ENCODE measurements at regions not wholly inside any gene's neighbourhood (a gene's known extent, or its start where the extent isn't known, plus 50 kb on each side); places are given as distances from the start of the nearest gene placed in this dataset.

- Histone ChIP-seq H3K4me1 (replicated peaks in 1 of 2) (no peaks in the 10 kb centered on the region), H3K4me3 (no peak overlapping the region), H3K27ac (no peak overlapping the region)
- WGBS, 10 experiments: 0 to 100% (median 87%) methylated on average over 1 to 2 of the region's 2 CpGs
- in situ Hi-C loops (cut with MboI; ENCODE audit: low pct_unique_long_range_greater_than_20kb in 2 of 9, low sequenced_read_pairs in 9 of 9, unreplicated experiment in 9 of 9): no loop called here
- ATAC-seq (replicated peaks in 6 of 8): no peak
Observed at GRCh38 chr13:84677836-84678235, 795.6 kb upstream of the SLITRK1 start.

DNA sequence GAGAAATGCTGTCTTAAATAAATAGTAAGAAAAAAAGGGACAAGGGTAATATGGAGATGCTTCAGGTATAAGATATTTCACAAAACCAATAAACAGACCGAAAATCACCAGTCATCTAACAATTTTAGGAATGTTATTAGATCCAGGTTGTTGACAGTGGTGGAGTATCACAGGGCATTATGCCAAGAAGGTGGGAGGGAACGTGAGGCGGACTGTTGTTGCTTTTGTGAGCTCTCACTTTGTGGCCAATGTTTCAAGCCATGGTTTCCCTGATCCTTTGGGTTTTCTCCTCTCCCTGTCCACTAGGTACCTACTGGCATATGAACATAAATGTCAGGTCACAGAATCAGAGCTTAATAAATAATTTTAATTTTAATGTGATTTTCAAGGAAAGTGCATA, 790.3 kb upstream of the SLITRK1 start:
- 0 to 90% (median 66%) methylated on average over 1 to 3 of the region's 3 CpGs; no CpG with 5 or more reads in 2 of the 10 experiments for WGBS, 10 experiments
- ATAC-seq (replicated peaks in 6 of 8): no peak
- no peaks in the 10 kb centered on the region for H3K4me1 ChIP-seq (replicated peaks in 1 of 2)
- in situ Hi-C loops (cut with MboI; ENCODE audit: low pct_unique_long_range_greater_than_20kb in 2 of 9, low sequenced_read_pairs in 9 of 9, unreplicated experiment in 9 of 9): no loop called here
- no peak overlapping the region for H3K27ac ChIP-seq
- no peak overlapping the region for H3K4me3 ChIP-seq

GRCh38 chr13:84670245-84670644, 788.0 kb upstream of the SLITRK1 start:
- H3K4me3 ChIP-seq: no peak overlapping the region
- H3K4me1 ChIP-seq (replicated peaks in 1 of 2): no peaks in the 10 kb centered on the region
- 0 to 100% (median 79%) methylated on average over 1 of the region's 1 CpG for WGBS, 10 experiments
- in situ Hi-C loops (cut with MboI; ENCODE audit: low pct_unique_long_range_greater_than_20kb in 2 of 9, low sequenced_read_pairs in 9 of 9, unreplicated experiment in 9 of 9): no loop called here
- H3K27ac ChIP-seq: no peak overlapping the region
- no peak for ATAC-seq (replicated peaks in 6 of 8)

- ATAC-seq (replicated peaks in 6 of 8): no peak
- in situ Hi-C loops (cut with MboI; ENCODE audit: low pct_unique_long_range_greater_than_20kb in 2 of 9, low sequenced_read_pairs in 9 of 9, unreplicated experiment in 9 of 9): no loop called here
Observed at GRCh38 chr13:84668637-84669036, 786.4 kb upstream of the SLITRK1 start.

GRCh38 chr13:84662491-84662890, 780.2 kb upstream of the SLITRK1 start:
- WGBS, 10 experiments: 0 to 100% (median 87%) methylated on average over 1 to 3 of the region's 3 CpGs
- Histone ChIP-seq H3K4me3 (no peak overlapping the region), H3K4me1 (replicated peaks in 1 of 2) (no peaks in the 10 kb centered on the region), H3K27ac (no peak overlapping the region)
- in situ Hi-C loops (cut with MboI; ENCODE audit: low pct_unique_long_range_greater_than_20kb in 2 of 9, low sequenced_read_pairs in 9 of 9, unreplicated experiment in 9 of 9): no loop called here
- no peak for ATAC-seq (replicated peaks in 6 of 8)

More at GRCh38 chr13:84668637-84669036, 786.4 kb upstream of the SLITRK1 start:
- Histone ChIP-seq H3K4me1 (replicated peaks in 1 of 2) (no peaks in the 10 kb centered on the region), H3K27ac (no peak overlapping the region), H3K4me3 (no peak overlapping the region)
- 63 to 100% (median 86%) methylated on average over 1 of the region's 1 CpG; no CpG with 5 or more reads in 2 of the 10 experiments for WGBS, 10 experiments

DNA sequence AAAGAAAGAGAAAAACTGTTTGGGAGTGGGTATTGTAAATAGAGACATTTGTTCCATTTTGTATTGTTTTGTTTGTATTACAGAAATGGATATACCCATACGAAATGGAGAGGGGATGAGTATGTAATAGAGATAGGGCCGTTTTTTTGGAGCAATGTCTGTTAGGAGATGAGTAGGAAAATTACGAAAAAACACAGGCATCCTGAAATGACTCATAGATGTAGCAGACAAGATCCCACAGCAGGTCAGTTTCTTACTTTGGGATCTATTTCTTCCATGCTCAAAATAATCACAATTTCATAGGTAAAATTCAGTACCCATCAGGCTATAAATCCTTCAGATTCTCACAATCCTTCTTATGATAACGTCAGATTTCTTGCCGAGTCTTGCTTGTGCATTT, 779.4 kb upstream of the SLITRK1 start:
- Histone ChIP-seq H3K27ac (no peak overlapping the region), H3K4me3 (no peak overlapping the region), H3K4me1 (replicated peaks in 1 of 2) (no peaks in the 10 kb centered on the region)
- ATAC-seq (replicated peaks in 6 of 8): no peak
- WGBS, 10 experiments: 11 to 100% (median 89%) methylated on average over 1 to 5 of the region's 5 CpGs
- in situ Hi-C loops (cut with MboI; ENCODE audit: low pct_unique_long_range_greater_than_20kb in 2 of 9, low sequenced_read_pairs in 9 of 9, unreplicated experiment in 9 of 9): no loop called here

- in situ Hi-C loops (cut with MboI; ENCODE audit: low pct_unique_long_range_greater_than_20kb in 2 of 9, low sequenced_read_pairs in 9 of 9, unreplicated experiment in 9 of 9): no loop called here
- ATAC-seq (replicated peaks in 6 of 8): peak in 2 of 8 experiments; percentile 43 to 49
- Histone ChIP-seq H3K27ac (no peak overlapping the region), H3K4me1 (replicated peaks in 1 of 2) (no peaks in the 10 kb centered on the region), H3K4me3 (no peak overlapping the region)
Observed at GRCh38 chr13:84659359-84659661, 777.0 kb upstream of the SLITRK1 start.

DNA sequence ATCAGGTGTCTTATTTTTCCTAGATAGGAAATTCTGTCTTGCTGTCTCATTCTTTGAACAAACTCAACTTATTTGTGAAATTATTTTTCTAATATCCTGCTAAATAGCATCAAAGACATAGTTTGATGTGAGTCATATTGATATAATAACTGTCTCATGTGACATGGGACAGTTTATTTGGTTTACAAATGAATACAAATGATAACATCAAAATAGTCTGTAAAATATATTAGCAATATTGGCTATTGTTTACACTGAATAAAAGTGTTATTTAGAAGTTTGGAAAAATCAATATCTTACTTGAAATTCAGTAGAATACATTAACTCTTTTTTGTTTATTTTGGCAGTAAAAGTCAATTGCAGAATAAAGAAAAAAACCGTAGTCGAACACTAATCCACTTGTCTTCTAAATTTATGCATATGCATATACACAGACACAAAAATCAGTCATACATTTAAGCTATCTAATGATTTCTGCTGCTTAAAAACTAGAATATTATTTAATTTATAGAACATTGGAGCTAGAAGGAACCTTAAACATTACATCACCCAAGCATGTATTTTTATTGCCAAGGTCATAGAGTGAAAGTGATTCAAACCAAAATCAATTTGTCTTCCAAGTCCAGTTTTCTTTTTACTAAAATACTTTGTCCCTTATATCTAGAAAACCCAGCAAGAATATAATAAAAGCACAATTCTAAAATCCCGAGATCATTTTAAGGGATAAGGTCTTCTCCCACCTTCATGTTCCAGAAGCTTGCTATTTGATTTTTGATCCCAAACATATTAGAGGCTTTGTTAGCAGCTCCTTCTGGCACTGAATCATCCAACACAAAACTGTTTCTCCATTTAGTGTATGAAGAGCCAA, 776.5 kb upstream of the SLITRK1 start:
- no peak for ATAC-seq (replicated peaks in 6 of 8)
- in situ Hi-C loops (cut with MboI; ENCODE audit: low pct_unique_long_range_greater_than_20kb in 2 of 9, low sequenced_read_pairs in 9 of 9, unreplicated experiment in 9 of 9): no loop called here
- Histone ChIP-seq H3K27ac (no peak overlapping the region), H3K4me3 (no peak overlapping the region), H3K4me1 (replicated peaks in 1 of 2) (no peaks in the 10 kb centered on the region)
- WGBS, 10 experiments: 0 to 100% (median 79%) methylated on average over 1 to 3 of the region's 3 CpGs; no CpG with 5 or more reads in 1 of the 10 experiments

DNA sequence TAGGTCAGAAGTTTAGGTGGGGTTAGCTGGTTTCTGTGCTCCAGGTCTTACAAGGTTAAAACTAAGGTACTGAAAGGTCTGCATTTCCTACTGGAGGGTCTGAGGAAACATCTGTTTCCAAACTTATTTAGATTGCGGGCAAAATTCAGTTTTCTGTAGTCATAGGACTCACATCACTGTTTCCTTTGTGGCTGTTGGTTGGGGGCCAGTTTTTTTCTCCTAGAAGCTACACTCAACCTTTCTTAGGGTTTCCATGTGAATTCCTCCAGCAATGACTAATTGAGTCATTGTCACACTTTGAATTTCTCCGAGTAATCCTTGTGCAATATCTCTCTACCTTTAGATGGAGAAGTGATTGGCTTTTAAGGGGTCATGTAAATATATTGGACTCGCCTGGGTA, 773.4 kb upstream of the SLITRK1 start:
- no peak for ATAC-seq (replicated peaks in 6 of 8)
- H3K4me1 ChIP-seq (replicated peaks in 1 of 2): no peaks in the 10 kb centered on the region
- no peak overlapping the region for H3K27ac ChIP-seq
- no peak overlapping the region for H3K4me3 ChIP-seq
- in situ Hi-C loops (cut with MboI; ENCODE audit: low pct_unique_long_range_greater_than_20kb in 2 of 9, low sequenced_read_pairs in 9 of 9, unreplicated experiment in 9 of 9): no loop called here
- WGBS, 10 experiments: 0 to 92% (median 82%) methylated on average over 1 to 3 of the region's 3 CpGs; no CpG with 5 or more reads in 2 of the 10 experiments

GRCh38 chr13:84654654-84655275, 772.5 kb upstream of the SLITRK1 start:
- Histone ChIP-seq H3K27ac (no peak overlapping the region), H3K4me1 (replicated peaks in 1 of 2) (no peaks in the 10 kb centered on the region), H3K4me3 (no peak overlapping the region)
- WGBS, 10 experiments: 0 to 75% (median 46%) methylated on average over 1 to 4 of the region's 5 CpGs; no CpG with 5 or more reads in 3 of the 10 experiments
- ATAC-seq (replicated peaks in 6 of 8): no peak
- in situ Hi-C loops (cut with MboI; ENCODE audit: low pct_unique_long_range_greater_than_20kb in 2 of 9, low sequenced_read_pairs in 9 of 9, unreplicated experiment in 9 of 9): no loop called here

- no peaks in the 10 kb centered on the region for H3K4me1 ChIP-seq (replicated peaks in 1 of 2)
- in situ Hi-C loops (cut with MboI; ENCODE audit: low pct_unique_long_range_greater_than_20kb in 2 of 9, low sequenced_read_pairs in 9 of 9, unreplicated experiment in 9 of 9): no loop called here
- H3K27ac ChIP-seq: no peak overlapping the region
- no peak overlapping the region for H3K4me3 ChIP-seq
- ATAC-seq (replicated peaks in 6 of 8): no peak
- WGBS, 10 experiments: 0 to 100% (median 86%) methylated on average over 1 to 3 of the region's 3 CpGs; no CpG with 5 or more reads in 3 of the 10 experiments
Observed at GRCh38 chr13:84653915-84654534, 771.8 kb upstream of the SLITRK1 start.

DNA sequence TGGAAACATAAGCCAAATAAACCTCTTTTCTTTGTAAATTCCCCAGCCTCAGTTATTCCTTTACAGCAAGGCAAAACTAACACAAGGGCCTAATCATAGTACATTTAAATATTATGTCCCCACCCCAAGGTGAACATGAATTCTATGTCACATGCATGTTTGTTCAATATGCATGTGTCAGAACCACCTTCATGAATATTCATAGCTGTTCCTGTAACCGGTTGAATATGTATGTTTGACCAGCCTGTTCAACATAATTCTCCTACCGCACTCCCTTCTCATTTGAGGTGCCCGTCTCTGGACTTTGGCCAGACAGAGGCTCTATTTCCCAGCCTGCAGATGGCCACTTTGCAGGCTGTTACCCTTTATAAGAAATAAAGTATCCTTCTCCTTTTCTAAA, 769.4 kb upstream of the SLITRK1 start:
- ATAC-seq (replicated peaks in 6 of 8): peak in 3 of 8 experiments; percentile 35 to 97 (median 81)
- 0 to 100% (median 52%) methylated on average over 1 to 3 of the region's 3 CpGs; no CpG with 5 or more reads in 2 of the 10 experiments for WGBS, 10 experiments

DNA sequence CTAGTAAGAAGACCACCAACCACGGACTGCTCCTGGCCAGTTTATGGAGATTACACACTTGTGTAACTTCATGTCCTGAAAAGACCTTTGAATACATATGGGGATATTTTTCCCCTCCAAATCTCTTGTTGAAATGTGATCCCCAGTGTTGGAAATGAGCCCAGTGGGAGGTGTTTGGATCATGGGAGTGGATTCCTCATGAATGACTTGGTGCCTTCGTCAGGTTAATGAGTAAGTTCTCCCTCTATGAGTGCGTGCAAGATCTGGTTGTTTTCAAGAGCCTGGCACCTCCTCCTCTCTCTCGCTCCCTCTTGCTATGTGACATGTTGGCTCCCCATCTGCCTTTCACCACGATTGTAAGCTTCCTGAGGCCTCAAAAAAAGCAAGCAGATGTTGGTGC, 769.0 kb upstream of the SLITRK1 start:
- 0 to 100% (median 76%) methylated on average over 1 to 5 of the region's 5 CpGs; no CpG with 5 or more reads in 1 of the 10 experiments for whole genome bisulfite sequencing, 10 experiments
- Histone ChIP-seq H3K4me1 (replicated peaks in 1 of 2) (peaks cover 0 to 8% of the 10 kb centered on the region in 2 donors), H3K27ac (no peak overlapping the region), H3K4me3 (no peak overlapping the region)
- ATAC-seq (replicated peaks in 6 of 8): peak in 1 of 8 experiments; percentile 32
- in situ Hi-C loops (cut with MboI; ENCODE audit: low pct_unique_long_range_greater_than_20kb in 2 of 9, low sequenced_read_pairs in 9 of 9, unreplicated experiment in 9 of 9): no loop called here

More for the DNA sequence above, 769.4 kb upstream of the SLITRK1 start:
- peaks cover 0 to 5% of the 10 kb centered on the region in 2 donors for H3K4me1 ChIP-seq (replicated peaks in 1 of 2)
- H3K27ac ChIP-seq: no peak overlapping the region
- in situ Hi-C loops (cut with MboI; ENCODE audit: low pct_unique_long_range_greater_than_20kb in 2 of 9, low sequenced_read_pairs in 9 of 9, unreplicated experiment in 9 of 9): no loop called here
- H3K4me3 ChIP-seq: no peak overlapping the region

Data from motor neuron (in vitro differentiated cells).